Prostate gland (tissue), 2 donors: ENCODE measurements at regions not wholly inside any gene's neighbourhood (a gene's known extent, or its start where the extent isn't known, plus 50 kb on each side); places are given as distances from the start of the nearest gene placed in this dataset.

Experiments
- POLR2A ChIP-seq: fragments of 450-650 bp; IDR thresholded peaks from one replicate; pipeline ENCODE4 v1.6.1; 2016; ENCODE audit warnings: antibody characterized with exemption, mild to moderate bottlenecking
- POLR2AphosphoS5 ChIP-seq: sonication (generic); formaldehyde crosslinking; IDR thresholded peaks from one replicate; pipeline ENCODE4 v1.6.1; 2017; ENCODE audit warnings: antibody characterized with exemption
- TF ChIP-seq, protein P1 (sequence below), 4 experiments: fragments of 200-600 bp in 2 of 4; fragments of 450-650 bp in 2 of 4; sonication (generic) in 2 of 4; IDR thresholded peaks; 1 replicate in 3 of 4; 2 replicates in 1 of 4; pipeline ENCODE4 v1.5.1; 2016 to 2019; ENCODE audit warnings: antibody characterized with exemption in 4 of 4, mild to moderate bottlenecking in 2 of 4, moderate library complexity in 2 of 4

DNA sequence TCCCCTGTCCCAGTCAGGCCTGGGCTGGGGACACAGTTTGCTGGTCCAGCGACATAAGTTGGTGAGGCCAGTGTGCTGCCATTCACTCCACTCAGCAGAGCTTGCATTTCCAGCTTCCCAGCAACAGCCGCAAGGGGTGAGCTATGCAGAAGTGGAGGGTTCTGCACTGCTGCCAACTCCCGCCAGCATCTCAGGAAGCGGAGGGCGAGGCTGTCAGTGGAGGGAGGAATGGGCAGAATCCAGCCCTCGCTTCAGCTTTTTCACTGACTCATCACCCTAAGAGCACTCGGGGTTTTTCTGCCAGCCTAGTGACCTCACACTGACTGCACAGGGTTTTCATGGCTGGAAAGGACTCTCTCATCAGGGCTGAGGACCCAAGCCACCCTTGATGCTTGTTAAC is 625.1 kb upstream of the MKI67 start:
- TF ChIP-seq, protein P1, sequence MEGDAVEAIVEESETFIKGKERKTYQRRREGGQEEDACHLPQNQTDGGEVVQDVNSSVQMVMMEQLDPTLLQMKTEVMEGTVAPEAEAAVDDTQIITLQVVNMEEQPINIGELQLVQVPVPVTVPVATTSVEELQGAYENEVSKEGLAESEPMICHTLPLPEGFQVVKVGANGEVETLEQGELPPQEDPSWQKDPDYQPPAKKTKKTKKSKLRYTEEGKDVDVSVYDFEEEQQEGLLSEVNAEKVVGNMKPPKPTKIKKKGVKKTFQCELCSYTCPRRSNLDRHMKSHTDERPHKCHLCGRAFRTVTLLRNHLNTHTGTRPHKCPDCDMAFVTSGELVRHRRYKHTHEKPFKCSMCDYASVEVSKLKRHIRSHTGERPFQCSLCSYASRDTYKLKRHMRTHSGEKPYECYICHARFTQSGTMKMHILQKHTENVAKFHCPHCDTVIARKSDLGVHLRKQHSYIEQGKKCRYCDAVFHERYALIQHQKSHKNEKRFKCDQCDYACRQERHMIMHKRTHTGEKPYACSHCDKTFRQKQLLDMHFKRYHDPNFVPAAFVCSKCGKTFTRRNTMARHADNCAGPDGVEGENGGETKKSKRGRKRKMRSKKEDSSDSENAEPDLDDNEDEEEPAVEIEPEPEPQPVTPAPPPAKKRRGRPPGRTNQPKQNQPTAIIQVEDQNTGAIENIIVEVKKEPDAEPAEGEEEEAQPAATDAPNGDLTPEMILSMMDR (IDR thresholded peaks at IDR 0.05): no peak
- no peak for TF ChIP-seq POLR2A
- TF ChIP-seq POLR2AphosphoS5: no peak
